Amniotic stem cell (primary cell): ENCODE measurements at regions not wholly inside any gene's neighbourhood (a gene's known extent, or its start where the extent isn't known, plus 50 kb on each side); places are given as distances from the start of the nearest gene placed in this dataset.
"Not testable (repeated sequence)": the region's sequence is repeated elsewhere in the genome, so short reads cannot be mapped to it uniquely, and the experiment has no call there.

ENCODE experiments used
- DNase-seq: peaks from one replicate; lab custom pipeline; 2025; lab: John Stamatoyannopoulos, UW

DNA sequence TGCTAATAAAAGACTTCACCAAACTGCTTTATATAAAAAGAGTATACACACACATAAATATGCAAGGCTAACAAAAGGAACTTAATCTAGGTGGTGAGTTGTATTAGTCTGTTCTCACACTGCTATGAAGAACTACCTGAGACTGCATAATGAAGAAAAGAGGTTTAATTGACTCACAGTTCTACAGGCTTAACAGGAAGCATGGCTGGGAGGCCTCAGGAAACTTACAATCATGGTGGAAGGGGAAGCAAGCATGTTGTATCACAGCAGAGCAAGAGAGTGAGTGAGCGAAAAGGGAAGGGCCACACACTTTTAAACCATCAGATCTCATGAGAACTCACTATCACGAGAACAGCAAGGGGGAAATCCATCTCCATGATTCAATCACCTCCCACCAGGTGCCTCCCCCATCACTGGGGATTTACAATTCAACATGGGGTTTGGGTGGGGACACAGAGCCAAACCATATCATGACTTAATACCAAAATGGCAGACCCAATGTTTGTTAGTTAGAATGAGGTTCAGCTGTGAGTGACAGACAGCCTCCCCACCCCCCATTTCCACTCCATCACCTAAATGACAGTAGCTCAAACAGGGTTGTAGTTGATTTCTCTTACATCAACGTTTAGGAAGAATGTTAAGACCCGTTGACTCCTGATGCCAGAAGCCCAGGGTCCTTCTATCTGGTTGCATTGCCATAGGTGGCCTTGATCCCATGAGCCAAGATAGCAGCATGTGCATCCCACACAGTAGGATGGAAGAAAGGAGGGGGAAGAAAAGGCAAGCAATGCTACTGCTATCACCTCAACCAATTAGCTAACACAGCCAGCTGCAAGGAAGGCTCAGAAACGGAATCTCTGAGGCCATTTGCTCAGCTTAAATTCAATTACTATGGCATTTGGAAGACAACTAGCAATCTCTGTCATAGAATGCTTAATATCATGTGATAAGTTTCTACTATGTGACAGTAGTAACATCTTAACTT is 77.0 kb downstream of the CCDC71L start:
- DNase-seq: no peak

DNA sequence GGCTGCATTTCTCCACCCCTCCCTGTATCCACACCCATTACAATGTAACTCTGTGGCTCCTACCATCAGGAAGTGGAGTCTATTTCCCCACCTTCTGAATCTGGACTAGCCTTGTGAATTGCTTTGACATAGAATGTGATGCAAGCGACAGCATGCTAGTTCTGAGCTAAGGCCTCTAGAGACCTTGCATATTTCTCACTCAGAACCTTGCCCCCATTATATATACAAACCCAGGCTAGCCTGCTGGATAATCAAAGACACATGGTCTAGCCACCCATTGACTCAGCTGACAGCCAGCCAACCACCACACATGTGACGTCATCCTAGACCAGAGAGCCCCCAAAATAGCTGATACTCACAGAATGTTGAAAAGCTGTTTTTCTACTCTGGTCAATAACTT is 77.9 kb downstream of the CCDC71L start:
- DNase-seq: no peak

DNA sequence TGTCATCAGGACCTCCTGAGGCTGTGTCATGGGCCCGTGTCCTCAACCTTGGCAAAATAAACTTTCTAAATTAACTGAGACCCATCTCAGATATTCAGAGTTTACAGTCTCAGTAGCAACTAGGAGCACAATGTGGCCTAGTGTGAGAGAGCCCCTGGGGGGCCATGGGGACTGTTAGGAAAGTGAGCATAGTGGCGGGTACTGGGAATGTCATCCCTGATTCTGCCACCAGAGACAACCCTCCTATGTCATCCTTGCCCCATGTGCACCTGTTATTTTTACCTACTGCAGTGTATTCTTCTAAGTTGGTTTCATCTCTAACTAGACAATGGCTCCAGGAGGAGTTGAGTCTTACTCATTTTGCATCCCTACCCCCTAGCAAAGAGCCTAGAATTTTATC is 78.6 kb downstream of the CCDC71L start:
- no peak for DNase-seq

DNA sequence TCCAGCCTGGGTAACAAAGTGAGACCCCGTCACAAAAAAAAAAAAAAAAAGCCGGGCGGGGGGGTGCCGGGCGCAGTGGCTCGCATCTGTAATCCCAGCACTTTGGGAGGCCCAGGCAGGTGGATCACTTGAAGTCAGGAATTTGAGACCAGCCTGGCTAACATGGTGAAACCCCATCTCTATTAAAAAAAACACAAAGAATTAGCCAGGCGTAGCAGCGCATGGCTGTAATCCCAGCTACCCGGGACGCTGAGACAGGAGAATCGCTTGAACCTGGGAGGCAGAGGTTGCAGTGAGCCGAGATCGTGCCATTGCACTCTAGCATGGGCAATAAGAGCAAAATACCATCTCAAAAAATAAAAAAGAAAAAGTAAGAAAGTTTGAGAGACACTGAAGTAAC is 81.9 kb downstream of the CCDC71L start:
- not testable (repeated sequence) for DNase-seq

DNA sequence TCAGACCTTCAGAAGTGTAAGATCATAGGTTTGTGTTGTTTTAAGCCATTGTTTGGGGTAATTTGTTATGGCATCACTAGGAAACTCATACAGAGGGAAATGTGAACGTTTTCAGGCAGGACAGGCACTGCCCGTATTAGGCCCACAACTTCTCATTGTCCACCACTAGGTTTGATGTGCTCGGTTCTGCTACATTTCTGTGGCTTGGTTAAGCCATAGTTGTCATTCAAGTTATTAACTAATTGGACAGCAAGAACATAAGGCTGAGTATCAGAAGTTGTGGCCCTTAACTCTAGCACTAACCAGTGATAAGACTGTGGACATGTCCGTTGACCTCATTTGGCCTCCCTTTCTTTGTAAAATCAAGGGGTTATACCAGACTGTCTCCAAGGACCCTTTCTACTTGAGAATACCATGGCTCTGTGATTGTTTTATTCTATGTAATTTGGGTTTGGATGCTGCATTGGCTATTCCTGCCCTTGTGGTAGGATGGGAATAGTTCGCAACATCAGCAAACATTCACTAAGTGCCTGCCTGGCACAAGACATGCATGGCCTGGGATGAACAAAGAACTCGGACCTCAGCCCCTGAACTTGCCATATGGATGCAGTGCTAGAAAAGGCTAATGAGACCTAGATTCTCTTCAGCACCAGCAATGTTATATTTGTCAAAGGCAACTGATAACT is 85.7 kb downstream of the CCDC71L start:
- DNase-seq: no peak

DNA sequence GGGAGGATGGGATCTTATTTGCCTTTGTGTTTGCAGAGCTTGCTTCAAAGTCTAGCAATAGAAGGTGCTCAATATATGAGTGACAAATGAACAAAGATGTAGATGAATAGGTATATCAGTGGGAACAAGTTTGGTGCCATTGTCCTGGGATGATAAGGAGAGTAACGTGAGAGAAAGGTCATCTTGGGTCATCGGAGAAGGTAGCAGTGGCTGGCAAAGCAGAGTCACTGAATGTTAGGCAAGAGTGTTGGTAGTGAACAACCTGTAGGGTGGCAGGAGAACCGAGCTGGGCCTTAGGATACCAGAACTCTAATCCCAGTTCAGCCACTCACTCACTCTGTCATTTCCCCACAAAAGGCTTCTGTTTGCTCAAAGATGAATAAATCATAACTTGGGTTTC is 87.2 kb downstream of the CCDC71L start:
- DNase-seq: no peak

DNA sequence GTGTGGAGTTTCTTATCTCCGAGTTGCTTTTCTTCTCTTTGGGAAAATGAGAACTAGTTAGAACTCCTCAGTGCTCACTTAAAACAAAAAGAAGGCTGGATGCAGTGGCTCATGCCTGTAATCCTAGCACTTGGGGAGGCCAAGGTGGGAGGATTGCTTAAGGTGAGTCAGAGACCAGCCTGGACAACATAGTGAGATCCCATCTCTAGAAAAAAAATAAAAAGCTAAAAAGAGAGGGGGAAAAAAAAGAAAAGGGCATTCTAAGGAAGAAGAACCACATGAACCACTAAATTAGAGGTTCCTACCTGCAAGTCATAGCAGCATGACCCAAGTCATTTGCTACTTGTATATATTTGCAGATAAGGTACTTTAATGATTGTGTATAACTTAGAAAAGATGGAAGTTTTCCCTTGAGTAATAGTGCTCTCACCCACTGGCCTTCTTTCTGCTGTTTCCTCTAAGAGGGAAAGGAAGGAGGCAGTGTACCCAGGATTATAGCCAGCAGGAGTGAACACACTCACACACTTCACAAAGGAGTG is 87.8 kb downstream of the CCDC71L start:
- DNase-seq: no peak

DNA sequence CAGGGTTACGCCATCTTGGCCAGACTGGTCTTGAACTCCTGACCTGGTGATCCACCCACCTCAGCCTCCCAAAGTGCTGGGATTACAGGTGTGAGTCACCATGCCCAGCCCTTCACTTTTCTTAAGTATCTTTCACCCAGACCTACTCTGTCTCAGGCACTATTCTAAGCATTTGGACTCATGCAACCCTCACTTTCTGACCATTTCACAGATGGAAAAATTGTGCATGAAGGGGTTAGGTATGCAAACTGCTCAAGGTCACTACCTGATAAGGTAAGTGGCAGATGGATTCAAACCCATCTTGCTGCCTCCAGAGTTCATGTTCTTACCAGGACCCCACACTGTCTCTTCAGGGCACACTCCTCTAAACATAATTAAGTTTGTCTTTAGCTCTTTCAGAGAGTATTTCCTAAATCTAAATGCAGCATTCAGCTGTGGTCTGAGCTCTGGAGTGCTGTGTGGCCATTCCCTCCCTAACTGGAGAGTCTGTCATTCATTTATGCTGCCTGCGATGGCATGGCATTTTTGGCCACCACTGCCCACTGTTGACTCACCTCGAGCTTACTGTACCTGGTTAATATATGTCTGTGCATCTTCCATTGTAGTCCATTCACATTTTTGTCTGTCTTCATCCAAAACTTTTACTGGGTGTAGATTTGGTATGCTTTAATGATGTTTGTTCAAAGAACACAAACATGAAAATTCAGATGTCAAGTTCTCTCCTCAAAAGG is 88.4 kb downstream of the CCDC71L start:
- DNase-seq: no peak

DNA sequence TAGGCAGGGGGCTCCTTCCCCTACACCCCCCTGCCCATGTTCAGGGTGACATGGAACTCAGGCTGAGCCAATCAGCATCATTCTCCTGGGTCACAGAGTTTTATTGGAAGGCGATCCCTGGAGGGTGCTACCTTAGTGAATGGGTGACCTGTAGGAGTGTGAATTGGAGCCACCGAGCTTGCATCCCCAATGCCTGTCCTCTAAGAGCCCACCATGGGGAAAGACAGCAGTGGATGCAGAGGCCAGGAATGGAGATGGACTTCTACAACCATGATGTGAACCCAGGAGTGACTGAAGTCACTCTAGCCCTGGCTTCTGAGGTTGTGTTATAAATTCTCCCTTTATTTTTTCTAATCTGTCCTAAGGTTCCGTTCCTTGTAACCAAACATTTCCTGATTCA is 89.4 kb downstream of the CCDC71L start:
- no peak for DNase-seq

DNA sequence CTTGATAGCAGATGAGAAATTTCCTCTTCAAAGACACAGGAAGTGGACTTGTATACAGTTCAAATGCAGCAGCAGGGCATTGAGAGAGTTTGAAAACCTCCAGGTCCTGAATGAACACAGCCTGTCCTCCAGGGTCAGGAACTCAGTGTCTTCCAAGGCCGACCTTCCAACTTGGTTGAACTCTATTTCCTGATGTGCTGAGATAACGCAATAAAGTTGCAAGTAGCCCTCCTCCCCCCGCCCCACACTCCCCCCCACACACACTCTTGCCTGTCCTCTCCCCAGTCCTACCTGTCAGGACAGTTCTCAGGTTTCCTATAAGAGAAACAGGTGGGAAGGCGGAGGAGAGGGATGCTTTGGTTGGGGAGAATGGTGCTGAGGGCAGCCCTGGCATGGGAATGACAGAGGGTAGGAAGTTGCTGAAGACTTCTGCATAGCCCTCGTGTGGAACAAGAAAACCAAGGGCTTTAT is 90.0 kb downstream of the CCDC71L start:
- no peak for DNase-seq

DNA sequence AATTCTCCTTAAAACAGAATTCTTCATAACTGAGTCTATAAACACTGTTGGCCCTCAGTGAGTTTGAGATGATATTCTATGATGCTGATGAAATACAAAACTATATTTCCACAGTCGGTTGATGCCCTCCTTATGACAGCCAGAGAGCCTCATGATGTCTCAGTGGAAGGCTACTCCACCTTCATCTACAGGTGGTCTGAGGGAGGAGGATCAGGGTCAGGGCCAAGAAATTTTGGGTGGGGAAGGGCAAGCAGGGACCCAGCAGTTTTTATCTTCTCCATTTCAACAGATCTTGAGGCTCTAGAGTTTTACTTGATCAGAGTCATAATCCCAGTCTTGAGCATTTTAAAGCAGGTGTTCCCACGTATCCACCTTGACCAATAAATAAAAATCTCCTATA is 90.8 kb downstream of the CCDC71L start:
- no peak for DNase-seq

DNA sequence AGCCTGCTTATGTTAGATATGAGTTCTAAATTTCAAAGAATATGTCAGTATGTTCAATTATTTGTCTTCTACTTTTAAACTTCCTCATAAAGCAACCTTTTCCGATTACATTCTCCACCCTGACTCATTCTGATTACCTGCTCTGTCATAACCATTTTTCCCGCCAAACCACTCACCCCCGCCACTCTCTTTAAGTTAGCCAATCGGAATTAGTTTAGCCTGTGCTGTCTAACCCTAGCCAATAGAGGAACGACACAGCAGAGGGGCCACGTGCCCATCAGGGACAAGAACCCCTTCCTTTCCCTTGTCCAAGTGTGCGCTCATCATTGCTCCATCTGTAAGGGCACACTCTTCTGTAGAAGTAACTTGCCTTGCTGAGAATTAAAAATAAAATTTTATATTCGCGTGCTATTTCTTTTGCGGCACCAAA is 91.4 kb downstream of the CCDC71L start:
- no peak for DNase-seq

DNA sequence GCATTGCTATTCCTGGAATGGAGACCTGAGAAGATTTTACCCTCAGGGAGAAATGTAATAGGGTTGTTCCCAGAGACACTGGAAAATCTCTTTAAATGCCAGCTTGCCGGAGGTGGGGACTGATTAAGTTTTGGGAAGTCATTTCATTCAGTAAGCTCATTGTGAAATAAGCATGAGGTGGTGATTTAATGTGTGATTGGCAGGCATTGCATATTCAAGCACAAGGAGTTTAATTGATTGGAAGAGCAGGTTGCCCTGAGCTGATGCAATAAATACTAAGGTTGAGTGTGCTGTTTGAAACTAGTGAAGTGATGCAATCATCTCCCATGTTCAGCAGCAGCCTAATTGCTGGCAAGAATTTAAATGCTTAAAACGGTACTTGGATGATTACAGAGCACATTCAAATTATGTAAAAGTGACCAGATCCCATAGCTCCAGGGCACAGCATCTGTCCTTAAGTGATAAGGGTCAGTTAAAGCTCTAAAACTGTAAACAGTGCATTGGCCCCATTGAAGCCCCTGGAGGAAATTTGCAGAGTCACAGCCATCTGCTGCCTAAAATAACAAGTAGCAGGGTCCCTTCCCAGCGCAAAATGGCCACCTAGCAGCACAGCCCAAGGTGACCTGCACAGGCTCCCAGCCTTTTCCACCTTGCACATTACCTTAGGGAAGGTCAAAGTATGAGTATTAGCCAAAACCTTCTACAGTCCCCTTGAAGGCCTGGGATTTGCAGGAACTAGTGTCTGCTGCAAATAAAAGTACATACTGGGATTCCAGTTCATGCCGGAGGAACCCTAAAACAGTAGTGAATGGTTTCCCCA is 92.1 kb downstream of the CCDC71L start:
- DNase-seq: peak; percentile 65

DNA sequence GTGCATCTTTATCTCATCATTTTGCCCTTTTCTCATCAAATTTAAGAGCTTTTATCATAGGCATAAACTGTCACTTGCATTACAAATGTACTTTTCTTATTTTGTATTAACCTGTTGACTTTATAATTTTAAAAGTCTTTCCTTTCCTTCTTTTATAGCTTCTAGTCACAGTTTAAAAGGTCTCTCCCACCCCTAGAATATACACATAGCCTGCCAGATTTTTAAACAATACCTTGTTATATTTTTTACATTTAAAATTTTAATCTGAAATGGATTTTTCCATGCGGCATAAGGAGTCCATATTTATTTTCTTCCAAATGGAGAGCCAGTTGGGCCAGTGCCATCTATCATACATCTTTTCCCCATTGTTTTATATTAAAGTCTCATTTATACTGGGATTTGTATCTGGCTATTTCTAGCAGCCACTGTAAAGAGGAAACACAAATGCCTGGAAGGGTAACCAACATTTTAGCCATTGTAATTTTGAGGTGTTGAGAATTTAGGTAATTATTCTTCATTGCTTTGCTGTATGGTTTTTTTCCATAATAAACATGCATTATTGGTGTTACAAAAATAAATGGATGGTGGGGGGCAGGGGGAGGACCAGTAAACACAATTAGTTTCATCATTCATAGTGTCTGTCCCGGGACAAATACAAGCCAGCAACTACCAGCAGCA is 92.8 kb downstream of the CCDC71L start:
- no peak for DNase-seq

DNA sequence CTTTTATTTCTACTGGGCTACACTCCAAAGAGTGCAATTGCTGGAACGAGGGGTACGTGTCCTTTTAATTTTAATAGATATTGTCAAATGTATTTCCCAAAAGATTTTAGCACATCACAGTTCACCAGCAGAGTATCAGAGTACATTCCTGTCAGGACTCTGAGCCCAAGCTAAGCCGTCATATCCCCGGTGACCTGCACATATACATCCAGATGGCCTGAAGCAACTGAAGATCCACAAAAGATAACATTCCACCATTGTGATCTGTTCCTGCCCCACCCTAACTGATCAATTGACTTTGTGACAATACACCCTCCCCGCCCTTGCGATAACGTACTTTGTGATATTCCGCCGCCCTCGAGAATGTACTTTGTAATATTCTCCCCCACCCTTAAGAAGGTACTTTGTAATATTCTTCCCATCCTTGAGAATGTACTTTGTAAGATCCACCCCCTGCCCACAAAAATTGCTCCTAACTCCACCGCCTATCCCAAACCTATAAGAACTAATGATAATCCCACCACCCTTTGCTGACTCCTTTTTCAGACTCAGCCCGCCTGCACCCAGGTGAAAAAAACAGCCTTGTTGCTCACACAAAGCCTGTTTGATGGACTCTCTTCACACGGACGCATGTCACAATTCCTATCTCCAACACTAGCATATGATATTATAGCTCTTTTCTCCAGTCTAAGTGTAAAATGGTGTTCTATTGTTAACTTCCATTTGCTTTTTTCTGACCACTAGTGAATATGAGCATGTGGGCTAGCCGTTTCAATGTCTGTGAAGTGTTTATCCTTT is 93.6 kb downstream of the CCDC71L start:
- not testable (repeated sequence) for DNase-seq

DNA sequence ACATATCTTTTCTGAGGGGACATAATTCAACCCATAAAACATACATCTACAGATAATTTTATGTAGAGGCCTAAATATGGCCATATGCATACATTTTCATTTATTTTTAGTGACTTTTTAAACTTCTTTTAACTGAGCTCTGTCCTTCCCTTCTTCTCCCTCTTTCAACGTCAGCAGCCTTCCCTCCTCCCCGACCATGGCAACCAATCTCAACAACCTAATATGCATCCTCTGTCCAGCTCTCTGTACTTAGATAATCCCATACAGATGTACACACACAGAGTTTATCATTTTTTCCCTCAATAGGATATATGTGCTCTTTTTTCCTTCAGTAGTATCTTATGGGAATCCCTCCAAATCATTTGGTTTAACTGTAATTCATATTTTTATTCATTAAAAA is 94.3 kb downstream of the CCDC71L start:
- no peak for DNase-seq

DNA sequence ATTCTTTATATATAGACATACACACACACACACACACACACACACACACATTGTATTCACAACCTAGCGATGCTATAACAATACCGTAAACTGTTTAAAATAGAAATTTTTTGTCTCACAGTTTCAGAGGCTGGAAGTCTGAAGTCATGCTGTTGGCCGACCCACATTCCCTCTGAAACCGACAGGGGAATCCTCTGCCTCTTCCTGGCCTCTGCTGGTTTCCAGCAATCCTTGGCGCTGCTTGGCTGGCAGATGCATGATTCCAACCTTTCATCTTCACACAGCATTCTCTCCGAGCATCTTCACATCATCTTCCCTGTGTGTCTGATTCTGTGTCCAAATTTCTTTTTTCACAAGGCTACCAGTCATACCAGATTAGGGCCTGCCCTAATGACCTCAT is 94.8 kb downstream of the CCDC71L start:
- no peak for DNase-seq

DNA sequence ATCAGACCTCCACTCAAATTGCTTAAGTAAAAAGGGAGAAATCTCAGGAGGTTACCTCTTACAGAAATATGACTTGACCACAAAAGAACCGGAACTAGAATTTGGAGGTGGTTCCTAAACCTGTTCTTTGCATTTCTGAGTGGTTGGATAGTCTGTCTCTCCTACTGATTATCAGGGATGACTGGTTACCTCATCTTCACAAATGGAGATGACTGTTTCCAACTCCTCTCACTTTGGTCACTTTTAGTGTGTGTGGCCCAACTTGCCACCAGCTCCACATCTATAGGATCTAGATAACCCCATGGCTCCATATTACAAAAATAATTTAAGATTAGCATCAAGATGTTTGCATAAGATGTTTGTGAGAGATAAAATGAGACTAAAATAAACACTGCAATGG is 95.5 kb downstream of the CCDC71L start:
- no peak for DNase-seq

DNA sequence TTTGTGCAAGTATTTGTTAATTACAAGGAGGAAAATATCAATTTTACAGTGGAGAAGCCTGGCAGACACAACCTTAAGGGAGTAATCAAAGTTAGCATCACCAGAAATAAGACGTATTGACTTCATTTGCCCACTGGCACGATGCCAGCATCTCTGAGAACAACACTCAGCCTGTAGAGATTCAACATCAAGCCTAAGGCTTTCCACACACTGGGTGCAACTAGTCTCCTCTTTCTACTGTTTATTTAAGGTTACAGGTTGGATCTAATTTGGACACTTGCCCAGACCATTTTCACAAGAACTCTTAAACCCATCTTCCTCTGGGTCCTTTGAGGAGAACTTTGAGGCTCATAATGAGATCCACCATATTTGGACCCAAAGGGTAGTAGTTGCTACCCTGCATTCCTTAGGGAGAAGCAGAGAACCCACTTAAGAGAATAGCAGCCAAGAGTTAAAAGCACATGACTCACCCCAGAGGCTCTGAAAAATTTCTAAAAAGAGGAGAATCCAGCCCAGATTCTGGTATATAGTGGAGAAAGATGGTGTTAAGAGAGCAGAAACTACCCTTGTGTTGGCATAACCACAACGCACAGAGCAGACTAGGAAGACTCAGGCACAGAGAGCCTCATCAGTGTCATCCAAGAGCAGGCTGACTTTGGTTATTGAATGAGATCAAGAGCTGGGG is 97.3 kb downstream of the CCDC71L start:
- DNase-seq: no peak
